ENCODE measurements at regions not wholly inside any gene's neighbourhood (a gene's known extent, or its start where the extent isn't known, plus 50 kb on each side); places are given as distances from the start of the nearest gene placed in this dataset.

GRCh38 chr3:19073341-19074105 is 74.8 kb upstream of the KCNH8 start:
- TF ChIP-seq CTCF (conservative IDR thresholded peaks at IDR 0.05; ENCODE audit: low read depth, low read length) (no peak), CEBPB (IDR thresholded peaks at IDR 0.05; ENCODE audit: low read depth, low read length) (no peak), FOS (IDR thresholded peaks at IDR 0.05; ENCODE audit: low read depth, low read length) (no peak), MAFK (IDR thresholded peaks at IDR 0.05; ENCODE audit: low read depth, low read length) (no peak), SMC3 (IDR thresholded peaks at IDR 0.05; ENCODE audit: low read depth, low read length) (no peak), RAD21 (IDR thresholded peaks at IDR 0.05; ENCODE audit: low read length) (no peak), POLR2A (IDR thresholded peaks at IDR 0.05; ENCODE audit: low read depth, low read length) (no peak), MXI1 (IDR thresholded peaks at IDR 0.05; ENCODE audit: borderline replicate concordance, low read depth, low read length) (no peak), USF2 (IDR thresholded peaks at IDR 0.05; ENCODE audit: low read depth, low read length) (no peak), BHLHE40 (IDR thresholded peaks at IDR 0.05; ENCODE audit: low read depth, low read length) (no peak), RCOR1 (IDR thresholded peaks at IDR 0.05; ENCODE audit: insufficient replicate concordance, low read length) (no peak), CHD1 (IDR thresholded peaks at IDR 0.05; ENCODE audit: low read depth, low read length) (no peak)
